HG02840 (cell line): ENCODE measurements at regions not wholly inside any gene's neighbourhood (a gene's known extent, or its start where the extent isn't known, plus 50 kb on each side); places are given as distances from the start of the nearest gene placed in this dataset.
"Not testable (repeated sequence)": the region's sequence is repeated elsewhere in the genome, so short reads cannot be mapped to it uniquely, and the experiment has no call there.

Experiments used
- ATAC-seq: cut with Tn5 transposase; IDR thresholded peaks from one replicate; pipeline ENCODE4 v1.9.1; 2021; ENCODE audit warnings: mild to moderate bottlenecking, moderate library complexity, moderate number of reproducible peaks; ENCODE audit not compliant: unreplicated experiment, low FRiP score

DNA sequence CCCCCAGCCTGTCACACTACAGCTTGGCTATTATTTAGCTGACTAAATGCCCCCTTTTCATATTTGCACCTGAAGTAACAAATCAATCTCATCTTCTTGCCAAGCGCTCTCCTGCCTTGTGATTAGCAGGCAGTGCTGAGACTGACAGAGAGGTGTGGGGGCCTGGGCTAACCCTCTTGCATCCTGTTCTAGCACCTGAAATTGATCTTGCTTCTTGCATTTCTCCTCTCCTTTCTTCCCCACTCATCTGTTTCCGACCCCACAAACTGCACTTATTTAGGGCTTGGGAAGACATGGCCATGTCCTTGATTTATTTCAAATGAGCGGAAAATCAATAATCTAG lies 309.0 kb upstream of the PROK2 start:
- no peak for ATAC-seq

- ATAC-seq: no peak
Measured at GRCh38 chr3:72093270-72093991, 308.5 kb upstream of the PROK2 start.

DNA sequence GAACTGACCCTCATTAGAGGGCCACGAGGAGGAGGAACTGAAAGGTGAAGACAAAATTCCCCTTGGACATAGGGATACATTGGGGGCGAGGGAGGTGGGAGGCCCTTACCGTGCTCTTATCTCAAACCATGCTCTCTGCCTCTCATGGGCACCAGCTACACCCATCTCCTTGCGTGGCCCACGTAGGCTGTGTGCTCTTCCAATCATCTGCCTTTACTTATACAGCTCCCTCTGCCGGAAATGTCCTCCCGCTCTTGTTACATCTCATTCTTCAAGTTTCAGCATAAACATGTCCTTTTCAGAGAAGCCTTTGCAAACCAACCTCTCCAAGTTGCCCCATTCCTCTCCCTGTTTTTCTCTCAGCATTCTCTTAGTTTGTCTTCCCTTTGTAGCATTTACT lies 307.8 kb upstream of the PROK2 start:
- no peak for ATAC-seq

GRCh38 chr3:72088486-72089025 lies 303.6 kb upstream of the PROK2 start:
- ATAC-seq: no peak

DNA sequence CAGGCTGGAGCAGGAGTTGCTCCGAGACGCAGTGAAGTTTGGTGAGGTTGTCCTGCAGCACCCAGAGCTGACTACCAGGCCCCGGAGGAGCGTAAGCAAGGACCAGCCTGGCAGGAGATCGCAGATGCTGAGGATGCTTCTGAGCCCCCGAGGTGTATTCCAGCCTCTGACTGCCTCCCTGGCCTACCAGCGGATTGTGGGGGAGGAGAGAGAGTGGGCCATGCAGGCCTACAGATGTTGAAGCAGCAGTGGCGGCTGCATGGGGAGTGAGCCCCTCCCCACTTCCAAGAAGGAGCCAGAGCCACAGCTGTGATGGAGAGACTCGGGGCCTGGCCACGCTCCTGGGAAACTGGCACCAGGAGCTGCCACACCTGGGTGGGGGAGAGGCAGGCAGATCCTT lies 302.5 kb upstream of the PROK2 start:
- no peak for ATAC-seq

- ATAC-seq: no peak
Measured at GRCh38 chr3:72086743-72087087, 301.8 kb upstream of the PROK2 start.

- no peak for ATAC-seq
Measured at GRCh38 chr3:72086042-72086742, 301.2 kb upstream of the PROK2 start.

DNA sequence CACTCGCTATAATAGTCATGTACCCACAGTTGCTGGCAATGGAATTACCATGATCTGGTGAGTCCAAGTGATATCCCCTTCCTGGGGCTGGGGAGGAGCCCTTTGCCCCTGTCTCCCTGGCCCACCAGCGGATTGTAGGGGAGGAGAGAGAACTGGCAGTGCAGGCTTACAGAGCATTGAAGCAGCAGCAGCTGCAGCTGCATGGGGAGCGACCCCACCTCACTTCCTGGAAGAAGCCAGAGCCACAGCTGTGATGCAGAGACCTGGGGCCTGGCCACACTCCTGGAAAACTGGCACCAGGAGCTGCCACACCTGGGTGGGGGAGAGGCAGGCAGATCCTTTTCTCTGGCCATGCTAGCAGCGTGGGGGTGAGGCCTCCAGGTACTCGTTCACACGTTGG lies 300.1 kb upstream of the PROK2 start:
- no peak for ATAC-seq

- peak; percentile 6 for ATAC-seq
Measured at GRCh38 chr3:72082776-72083462, 298.0 kb upstream of the PROK2 start.

DNA sequence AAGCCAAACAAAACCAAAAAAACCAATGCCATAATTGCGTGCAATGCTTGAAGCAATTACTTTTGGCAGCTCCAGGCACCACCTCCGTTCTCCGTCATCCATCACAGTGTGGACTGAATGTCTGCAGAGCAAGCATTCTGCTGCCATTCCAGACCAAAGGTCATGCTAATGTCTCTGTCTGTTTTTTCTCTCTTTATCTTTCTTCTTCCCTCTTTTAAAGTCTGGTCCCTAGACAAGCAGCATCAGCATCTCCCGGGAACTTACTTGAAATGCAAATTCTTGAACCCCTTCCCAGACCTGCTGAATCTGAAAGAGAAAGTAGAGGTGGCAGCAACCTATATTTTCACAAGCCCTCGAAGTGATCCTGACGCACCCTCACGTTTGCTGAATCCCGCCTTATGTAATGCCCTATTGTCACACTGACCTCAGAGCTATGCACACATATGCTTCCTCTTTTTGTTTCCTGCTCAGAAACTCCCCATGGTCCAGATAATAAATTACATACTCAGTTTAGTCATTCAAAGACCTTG lies 297.3 kb upstream of the PROK2 start:
- peak; percentile 45 for ATAC-seq

DNA sequence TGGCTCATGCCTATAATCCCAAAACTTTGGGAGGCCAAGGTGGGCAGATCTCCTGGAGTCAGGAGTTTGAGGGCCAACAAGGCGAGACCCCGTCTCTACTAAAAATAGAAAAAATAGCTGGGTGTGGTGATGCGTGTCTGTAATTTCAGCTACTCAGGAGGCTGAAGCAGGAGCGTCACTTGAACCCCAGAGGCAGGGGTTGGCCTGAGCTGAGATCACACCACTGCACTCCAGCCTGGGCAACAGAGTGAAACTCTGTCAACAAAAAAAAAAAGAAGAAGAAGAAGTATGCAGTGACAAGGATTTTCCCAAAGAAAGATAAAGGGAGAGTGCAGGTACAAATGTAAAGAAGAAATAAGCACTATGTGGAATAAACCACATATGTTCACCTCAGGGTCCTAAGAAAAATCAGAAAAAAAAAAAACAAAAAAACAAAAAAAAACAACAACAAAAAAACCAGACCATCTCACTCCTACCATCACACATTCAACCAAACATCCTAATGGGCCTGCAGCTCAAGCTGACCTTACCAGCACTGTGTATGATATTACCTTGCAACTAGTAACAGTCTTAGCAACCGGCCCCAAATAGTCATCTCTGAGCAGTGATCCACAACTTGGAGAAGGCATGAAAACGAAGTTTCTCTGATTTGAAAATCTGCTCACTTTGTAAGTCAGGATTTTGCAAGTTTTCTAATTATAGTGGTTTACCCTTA lies 296.7 kb upstream of the PROK2 start:
- ATAC-seq: no peak

DNA sequence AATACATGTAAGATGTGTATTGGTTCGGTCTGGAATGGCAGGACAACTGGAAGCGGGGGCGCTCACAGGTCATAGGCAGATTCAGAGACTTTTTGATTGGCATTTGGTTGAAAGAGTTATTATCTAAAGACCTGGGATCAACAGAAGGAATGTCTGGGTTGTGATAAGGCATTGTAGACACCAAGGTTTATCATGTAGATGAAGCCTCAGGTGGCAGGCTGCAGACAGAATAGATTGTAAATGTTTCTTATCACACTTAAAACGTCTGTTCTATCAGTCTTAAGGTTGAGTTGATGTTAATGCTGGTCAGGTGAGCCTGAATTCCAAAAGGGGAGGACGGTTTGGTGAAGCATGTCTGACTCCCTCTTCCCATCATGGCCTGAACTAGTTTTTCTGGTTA lies 295.9 kb upstream of the PROK2 start:
- no peak for ATAC-seq

- no peak for ATAC-seq
Measured at GRCh38 chr3:72080095-72080494, 295.1 kb upstream of the PROK2 start.

DNA sequence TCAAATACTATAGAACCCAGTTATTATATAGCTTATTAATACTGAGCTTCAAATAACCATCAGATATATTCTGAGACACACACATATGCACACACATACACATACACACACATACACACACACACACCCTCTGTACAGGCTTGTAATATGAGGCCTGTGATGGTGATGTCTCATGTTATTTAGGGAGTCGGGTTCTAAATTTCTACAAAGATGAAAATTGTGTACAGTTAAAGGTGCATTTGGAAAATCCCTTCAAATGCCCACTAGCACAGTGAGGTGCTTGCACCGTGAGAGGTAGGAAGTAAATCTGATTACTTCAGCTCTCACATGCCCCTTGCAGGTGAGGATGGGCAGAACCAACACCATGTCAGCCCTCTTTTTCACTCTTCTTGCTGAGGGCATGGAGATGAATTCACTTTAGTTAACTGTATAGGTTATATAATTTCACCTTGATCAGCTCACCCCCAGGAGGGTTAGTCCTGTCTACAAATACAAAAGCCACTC lies 294.5 kb upstream of the PROK2 start:
- no peak for ATAC-seq

DNA sequence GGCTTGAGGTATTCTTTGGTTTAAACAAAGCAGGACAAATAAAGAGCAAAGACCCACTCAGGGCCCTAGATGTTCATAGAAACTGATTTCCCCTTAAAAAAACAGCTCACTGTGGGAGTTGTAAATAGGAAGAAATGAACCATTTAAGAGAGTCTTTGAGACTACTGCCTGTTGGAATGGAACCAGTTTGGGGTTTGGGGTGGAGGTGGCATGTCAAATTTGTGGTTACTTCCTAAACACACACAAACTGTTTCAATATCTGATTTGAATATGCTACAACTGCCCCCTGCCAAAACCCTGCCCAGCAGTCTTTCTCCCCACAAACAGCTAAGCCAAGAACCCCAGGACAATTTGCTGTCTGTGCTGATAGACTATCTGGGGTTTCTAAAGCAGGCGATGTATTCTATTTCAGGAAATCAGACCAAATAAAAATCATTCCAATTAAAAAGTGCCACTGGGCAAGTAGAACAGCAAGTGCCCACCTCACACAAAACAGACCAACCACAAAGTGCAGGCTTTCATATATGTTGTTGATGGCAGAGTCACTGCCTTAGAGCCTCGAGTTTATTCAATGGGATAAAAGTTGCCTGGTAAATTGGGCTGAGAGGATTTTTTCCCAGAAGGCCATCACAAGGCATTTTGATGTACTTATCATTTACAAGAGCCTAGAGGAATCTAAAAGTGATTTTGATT lies 293.9 kb upstream of the PROK2 start:
- no peak for ATAC-seq

GRCh38 chr3:72077473-72078259 lies 292.7 kb upstream of the PROK2 start:
- ATAC-seq: no peak

GRCh38 chr3:72075848-72076247 lies 290.9 kb upstream of the PROK2 start:
- not testable (repeated sequence) for ATAC-seq

GRCh38 chr3:72071624-72072023 lies 286.7 kb upstream of the PROK2 start:
- no peak for ATAC-seq

- ATAC-seq: no peak
Measured at GRCh38 chr3:72070005-72070404, 285.1 kb upstream of the PROK2 start.
